ENCODE measurements at regions not wholly inside any gene's neighbourhood (a gene's known extent, or its start where the extent isn't known, plus 50 kb on each side); places are given as distances from the start of the nearest gene placed in this dataset.
A peak's percentile ranks its signal among the peaks of the same experiment; 100 is the strongest.

DNA sequence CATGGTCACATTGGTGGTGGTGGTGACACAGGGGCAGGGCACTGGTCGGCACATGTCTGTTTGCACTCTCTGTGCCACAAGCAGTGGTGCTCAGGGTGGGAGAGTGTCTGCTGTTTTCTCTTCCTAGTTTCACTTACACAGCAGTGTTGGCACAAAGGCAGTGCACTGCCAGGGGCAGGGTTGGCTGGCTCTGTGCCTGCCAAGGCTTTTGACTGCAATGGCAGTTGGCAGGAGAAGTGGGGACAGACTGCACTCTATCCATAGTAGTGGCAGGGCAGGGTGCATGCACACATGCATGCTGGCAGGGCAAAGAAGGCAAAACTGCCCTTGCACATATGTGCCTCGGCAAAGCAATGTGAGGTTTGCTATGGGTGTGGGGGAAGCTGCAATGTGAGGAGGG lies 635.9 kb downstream of the SUCLG1 start:
- TF ChIP-seq, protein P1, sequence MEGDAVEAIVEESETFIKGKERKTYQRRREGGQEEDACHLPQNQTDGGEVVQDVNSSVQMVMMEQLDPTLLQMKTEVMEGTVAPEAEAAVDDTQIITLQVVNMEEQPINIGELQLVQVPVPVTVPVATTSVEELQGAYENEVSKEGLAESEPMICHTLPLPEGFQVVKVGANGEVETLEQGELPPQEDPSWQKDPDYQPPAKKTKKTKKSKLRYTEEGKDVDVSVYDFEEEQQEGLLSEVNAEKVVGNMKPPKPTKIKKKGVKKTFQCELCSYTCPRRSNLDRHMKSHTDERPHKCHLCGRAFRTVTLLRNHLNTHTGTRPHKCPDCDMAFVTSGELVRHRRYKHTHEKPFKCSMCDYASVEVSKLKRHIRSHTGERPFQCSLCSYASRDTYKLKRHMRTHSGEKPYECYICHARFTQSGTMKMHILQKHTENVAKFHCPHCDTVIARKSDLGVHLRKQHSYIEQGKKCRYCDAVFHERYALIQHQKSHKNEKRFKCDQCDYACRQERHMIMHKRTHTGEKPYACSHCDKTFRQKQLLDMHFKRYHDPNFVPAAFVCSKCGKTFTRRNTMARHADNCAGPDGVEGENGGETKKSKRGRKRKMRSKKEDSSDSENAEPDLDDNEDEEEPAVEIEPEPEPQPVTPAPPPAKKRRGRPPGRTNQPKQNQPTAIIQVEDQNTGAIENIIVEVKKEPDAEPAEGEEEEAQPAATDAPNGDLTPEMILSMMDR (IDR thresholded peaks at IDR 0.05; ENCODE audit: low read depth, low read length, poor library complexity, severe bottlenecking), result no peak
- no peak for TF ChIP-seq EZH2phosphoT487 (IDR thresholded peaks at IDR 0.05; ENCODE audit: borderline replicate concordance, low read length)
- no peaks in the 10 kb centered on the region for H3K79me2 ChIP-seq (ENCODE audit: control insufficient read depth, low read length)
- no peak overlapping the region for H3K27ac ChIP-seq (ENCODE audit: low read depth, low read length)
- H3K9me3 ChIP-seq (ENCODE audit: control insufficient read depth, insufficient read depth, low read length), result no peaks in the 10 kb centered on the region
- H3K27me3 ChIP-seq (ENCODE audit: control insufficient read depth, low read length), result no peaks in the 10 kb centered on the region
- H3K36me3 ChIP-seq (ENCODE audit: control insufficient read depth, low read length), result no peaks in the 10 kb centered on the region
- H4K20me1 ChIP-seq (ENCODE audit: control insufficient read depth, insufficient read depth, low read depth, low read length), result no peaks in the 10 kb centered on the region
- H3K4me3 ChIP-seq (ENCODE audit: low read length), result no peak overlapping the region
- no peaks in the 10 kb centered on the region for H3K9me2 ChIP-seq (replicated peaks; ENCODE audit: control insufficient read depth, low read length)
- H3K4me2 ChIP-seq (ENCODE audit: low read length), result no peak overlapping the region
- H3K4me1 ChIP-seq (ENCODE audit: control insufficient read depth, low read length), result no peaks in the 10 kb centered on the region
- no peaks in the 10 kb centered on the region for H3F3A ChIP-seq (ENCODE audit: control insufficient read depth, insufficient read depth)

DNA sequence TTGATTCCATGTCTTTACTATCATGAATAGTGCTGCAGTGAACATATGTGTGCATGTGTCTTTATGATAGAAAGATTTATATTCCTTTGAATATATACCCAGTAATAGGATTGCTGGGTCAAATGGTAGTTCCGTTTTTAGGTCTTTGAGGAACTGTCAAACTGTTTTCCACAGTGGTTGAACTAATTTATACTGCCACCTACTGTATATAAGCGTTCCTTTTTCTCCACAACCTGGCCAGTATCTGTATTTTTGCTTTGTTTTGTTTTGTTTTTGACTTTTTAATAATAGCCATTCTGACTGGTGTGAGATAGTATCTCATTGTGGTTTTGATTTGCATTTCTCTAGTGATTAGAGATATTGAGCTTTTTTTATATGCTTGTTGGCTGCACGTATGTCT lies 641.6 kb downstream of the SUCLG1 start:
- Histone ChIP-seq H3K36me3 (ENCODE audit: control insufficient read depth, low read length) (no peaks in the 10 kb centered on the region), H3F3A (ENCODE audit: control insufficient read depth, insufficient read depth) (no peaks in the 10 kb centered on the region), H3K4me1 (ENCODE audit: control insufficient read depth, low read length) (no peaks in the 10 kb centered on the region), H3K27ac (ENCODE audit: low read depth, low read length) (no peak overlapping the region), H3K27me3 (ENCODE audit: control insufficient read depth, low read length) (no peaks in the 10 kb centered on the region), H3K4me3 (ENCODE audit: low read length) (no peak overlapping the region), H3K4me2 (ENCODE audit: low read length) (no peak overlapping the region), H4K20me1 (ENCODE audit: control insufficient read depth, insufficient read depth, low read depth, low read length) (no peaks in the 10 kb centered on the region), H3K79me2 (ENCODE audit: control insufficient read depth, low read length) (no peaks in the 10 kb centered on the region), H3K9me3 (ENCODE audit: control insufficient read depth, insufficient read depth, low read length) (no peaks in the 10 kb centered on the region), H3K9me2 (replicated peaks; ENCODE audit: control insufficient read depth, low read length) (no peaks in the 10 kb centered on the region)
- TF ChIP-seq, protein P1 (IDR thresholded peaks at IDR 0.05; ENCODE audit: low read depth, low read length, poor library complexity, severe bottlenecking), result peak; percentile 43
- TF ChIP-seq EZH2phosphoT487 (IDR thresholded peaks at IDR 0.05; ENCODE audit: borderline replicate concordance, low read length), result no peak

DNA sequence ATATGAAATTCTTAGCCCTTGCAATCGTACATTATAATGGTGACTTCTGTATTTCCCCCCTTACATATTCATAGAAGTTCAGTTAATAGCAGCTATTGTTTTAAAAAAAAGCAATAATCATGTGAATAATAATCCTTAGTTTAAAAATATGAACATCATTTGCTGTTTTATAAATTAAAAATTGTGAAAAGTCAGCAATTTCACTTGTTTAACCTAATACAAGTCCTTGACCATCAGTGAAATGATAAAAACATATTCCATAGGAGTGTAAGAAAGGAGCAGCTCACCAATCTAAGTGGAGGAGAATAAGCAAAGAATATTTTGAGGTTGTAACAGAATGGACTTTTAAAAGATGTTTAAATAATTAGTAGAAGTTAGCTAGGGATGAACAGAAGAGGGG lies 650.2 kb downstream of the SUCLG1 start:
- no peaks in the 10 kb centered on the region for H3K9me3 ChIP-seq (ENCODE audit: control insufficient read depth, insufficient read depth, low read length)

More for the DNA sequence above, 650.2 kb downstream of the SUCLG1 start:
- TF ChIP-seq EZH2phosphoT487 (IDR thresholded peaks at IDR 0.05; ENCODE audit: borderline replicate concordance, low read length), result no peak
- TF ChIP-seq, protein P1 (IDR thresholded peaks at IDR 0.05; ENCODE audit: low read depth, low read length, poor library complexity, severe bottlenecking), result no peak
- no peaks in the 10 kb centered on the region for H3K27me3 ChIP-seq (ENCODE audit: control insufficient read depth, low read length)
- H3K4me2 ChIP-seq (ENCODE audit: low read length), result no peak overlapping the region
- no peaks in the 10 kb centered on the region; the same call in 1 of the 2 replicates for H3K9me2 ChIP-seq (replicated peaks; ENCODE audit: control insufficient read depth, low read length)
- no peaks in the 10 kb centered on the region for H4K20me1 ChIP-seq (ENCODE audit: control insufficient read depth, insufficient read depth, low read depth, low read length)
- no peaks in the 10 kb centered on the region for H3F3A ChIP-seq (ENCODE audit: control insufficient read depth, insufficient read depth)
- no peak overlapping the region for H3K4me3 ChIP-seq (ENCODE audit: low read length)
- H3K27ac ChIP-seq (ENCODE audit: low read depth, low read length), result no peak overlapping the region
- no peaks in the 10 kb centered on the region for H3K36me3 ChIP-seq (ENCODE audit: control insufficient read depth, low read length)
- no peaks in the 10 kb centered on the region for H3K4me1 ChIP-seq (ENCODE audit: control insufficient read depth, low read length)
- no peaks in the 10 kb centered on the region for H3K79me2 ChIP-seq (ENCODE audit: control insufficient read depth, low read length)

All from DOHH2 (cell line).